HG03103 (cell line): ENCODE measurements at regions not wholly inside any gene's neighbourhood (a gene's known extent, or its start where the extent isn't known, plus 50 kb on each side); places are given as distances from the start of the nearest gene placed in this dataset.

Source experiments
- ATAC-seq: cut with Tn5 transposase; IDR thresholded peaks from one replicate; pipeline ENCODE4 v1.9.1; 2021; ENCODE audit warnings: low read depth; ENCODE audit not compliant: unreplicated experiment

- no peak for ATAC-seq
These were observed 92.8 kb downstream of the HNRNPLL start for GRCh38 chr2:38509947-38510326.

DNA sequence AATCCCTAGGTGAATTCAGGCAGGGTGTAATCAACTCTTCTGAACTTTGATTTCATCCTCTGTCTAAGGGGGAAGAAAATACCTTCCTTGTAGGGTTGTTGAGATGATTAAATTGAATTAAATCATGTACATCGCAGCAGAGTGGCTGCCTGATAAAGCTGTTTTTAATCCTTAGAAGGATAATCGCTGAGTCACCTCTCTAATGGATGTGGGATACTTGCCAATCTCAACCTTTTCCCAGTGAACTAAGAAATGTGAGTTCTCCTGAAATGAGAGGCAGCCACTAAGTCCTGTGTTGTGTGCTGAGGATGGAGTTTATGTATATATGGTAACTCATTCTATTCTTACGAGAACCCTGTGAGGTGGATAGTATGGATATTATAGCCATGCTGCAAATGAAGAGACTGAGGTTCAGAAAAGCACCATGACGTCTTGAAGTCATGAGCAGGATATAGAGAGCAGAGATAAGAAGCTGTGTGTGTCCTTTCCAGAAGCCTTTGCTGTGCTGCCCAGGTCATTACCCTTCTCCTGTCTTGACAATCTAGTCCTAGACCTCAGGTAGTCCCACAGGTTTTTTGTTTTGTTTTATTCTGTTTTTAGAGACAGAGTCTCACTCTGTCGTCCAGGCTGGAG lies 93.3 kb downstream of the HNRNPLL start:
- ATAC-seq = no peak

GRCh38 chr2:38508311-38509039 lies 94.3 kb downstream of the HNRNPLL start:
- ATAC-seq = no peak

GRCh38 chr2:38507712-38508111 lies 95.0 kb downstream of the HNRNPLL start:
- no peak for ATAC-seq

- no peak for ATAC-seq
These were observed 96.9 kb downstream of the HNRNPLL start for GRCh38 chr2:38505779-38506178.

- ATAC-seq = no peak
These were observed 98.6 kb downstream of the HNRNPLL start for GRCh38 chr2:38504169-38504568.

GRCh38 chr2:38502107-38502506 lies 100.6 kb downstream of the HNRNPLL start:
- no peak for ATAC-seq

- no peak for ATAC-seq
These were observed 102.5 kb downstream of the HNRNPLL start for GRCh38 chr2:38500283-38500634.

DNA sequence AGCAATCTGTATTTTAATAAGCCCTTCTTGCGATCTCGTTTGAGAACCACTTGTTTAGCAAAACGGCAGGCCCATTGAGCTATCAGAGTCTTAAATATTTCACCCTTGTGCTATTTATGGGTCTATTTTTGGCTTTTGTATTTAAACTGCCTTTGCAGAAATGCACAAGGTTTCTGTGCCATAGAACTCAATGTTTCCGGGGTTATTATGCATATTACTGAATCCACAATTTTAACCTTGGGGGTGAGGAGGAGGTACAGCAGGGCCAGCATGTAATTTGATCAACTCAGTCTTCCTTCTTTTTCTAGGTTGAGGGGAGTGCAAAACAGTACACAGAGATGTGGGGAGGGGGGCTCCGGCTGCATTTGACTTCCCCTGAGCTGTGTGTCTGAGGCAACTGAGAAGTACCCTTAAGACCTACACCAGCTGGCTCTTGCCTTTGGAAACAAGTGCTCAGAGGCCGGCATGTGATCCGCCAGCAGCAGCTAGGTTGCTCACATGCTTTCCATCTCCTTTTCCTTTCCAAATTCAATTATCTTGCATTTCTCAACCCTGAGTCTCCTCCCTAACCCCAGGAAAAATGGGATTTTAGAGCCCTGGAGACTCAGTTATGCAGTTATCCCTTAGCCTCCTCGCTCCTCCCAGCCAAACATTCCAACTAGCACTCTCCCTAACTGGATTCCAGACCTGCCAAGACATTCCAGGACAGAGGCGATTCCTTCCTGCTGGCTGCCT lies 103.0 kb downstream of the HNRNPLL start:
- ATAC-seq = no peak

- peak; percentile 87 for ATAC-seq
These were observed 104.7 kb downstream of the HNRNPLL start for GRCh38 chr2:38498045-38498481.

DNA sequence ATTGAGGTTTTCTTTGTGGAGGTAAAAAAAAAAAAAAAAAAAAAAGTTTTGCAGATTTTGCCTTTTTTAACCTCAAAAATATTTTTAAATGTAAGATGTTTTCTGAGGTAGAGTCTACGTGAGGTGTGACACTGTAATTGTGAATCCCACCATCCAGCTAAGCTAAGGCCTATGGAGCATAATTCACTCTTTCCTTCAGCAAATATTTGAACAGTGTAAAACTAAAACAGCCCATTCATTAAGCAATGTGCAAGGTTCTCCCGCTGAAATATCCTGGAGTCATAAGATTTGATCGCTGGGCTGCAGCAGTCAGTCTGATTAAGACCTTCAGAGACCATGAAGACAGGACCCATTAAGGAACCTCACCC lies 105.1 kb downstream of the HNRNPLL start:
- no peak for ATAC-seq

DNA sequence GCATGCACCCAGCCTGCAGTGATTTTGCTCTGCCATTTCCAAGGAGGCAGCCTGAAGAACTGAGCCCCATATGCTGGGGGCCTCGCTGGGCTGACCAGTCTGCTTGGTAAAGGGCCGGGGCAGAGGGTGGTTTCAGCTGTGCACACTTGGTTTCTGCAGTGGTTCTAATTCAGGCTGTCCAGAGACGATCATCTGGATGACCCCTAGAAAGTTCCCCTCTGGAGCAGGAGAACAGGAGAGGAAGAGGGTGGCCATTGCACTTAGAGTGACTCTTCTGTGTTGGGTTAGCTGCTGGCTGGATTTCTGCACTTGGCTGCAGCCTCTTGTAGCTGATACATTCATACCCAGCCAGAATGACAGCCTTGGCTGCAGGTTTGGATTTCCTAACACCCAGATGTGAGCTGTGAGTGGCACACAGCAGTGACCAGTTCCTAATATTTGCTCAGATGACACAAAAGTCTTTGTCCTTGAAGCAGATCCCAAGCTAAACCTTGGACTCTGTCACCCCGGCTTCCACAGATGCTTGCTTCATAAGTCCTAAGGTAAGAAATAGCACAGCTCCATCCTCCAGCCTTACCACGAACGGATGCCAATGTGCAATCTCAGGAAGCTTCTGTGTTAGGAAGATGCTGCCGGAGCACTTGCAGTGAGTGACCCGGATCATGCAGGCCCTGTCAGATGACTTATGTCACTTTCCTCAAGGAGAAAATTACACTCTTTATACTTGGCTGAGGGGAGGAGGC lies 105.6 kb downstream of the HNRNPLL start:
- no peak for ATAC-seq

DNA sequence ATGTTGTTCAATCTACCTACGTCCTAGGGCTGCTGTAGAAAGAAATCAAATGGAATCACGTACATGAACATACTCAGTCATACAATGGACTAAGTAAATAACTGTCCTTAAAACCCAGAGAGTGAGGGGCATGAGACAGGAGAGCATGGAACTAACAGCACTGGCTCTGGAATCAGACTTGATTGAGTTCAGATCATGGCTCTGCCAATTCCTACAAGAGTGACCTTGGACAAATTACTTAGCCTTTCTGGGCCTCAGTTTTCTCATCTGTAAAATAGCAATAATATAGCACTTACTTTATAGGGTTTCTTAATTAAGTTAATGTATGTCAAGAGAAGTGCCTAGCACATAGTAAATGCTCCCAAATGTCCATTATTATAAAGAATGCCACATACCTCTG lies 106.8 kb downstream of the HNRNPLL start:
- no peak for ATAC-seq

DNA sequence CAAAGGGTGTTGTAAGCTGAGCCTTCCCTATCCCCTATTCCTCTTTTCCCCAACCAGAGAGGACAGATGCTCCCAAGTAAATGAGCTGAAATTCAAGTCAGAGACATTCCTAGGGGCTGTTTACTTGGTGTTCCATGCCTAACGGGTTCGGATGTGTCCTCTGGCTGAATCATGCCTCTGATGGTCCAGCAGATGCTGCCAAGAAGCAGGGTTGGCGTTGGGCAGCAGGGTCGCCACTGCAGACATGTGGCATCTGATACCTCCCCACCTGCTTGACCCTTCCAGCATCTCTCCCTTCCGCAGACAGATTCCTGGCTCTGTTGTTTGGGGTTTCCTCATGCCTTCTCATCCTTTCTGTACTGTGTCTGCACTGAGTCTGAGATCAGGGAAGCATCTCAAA lies 108.3 kb downstream of the HNRNPLL start:
- ATAC-seq = no peak

DNA sequence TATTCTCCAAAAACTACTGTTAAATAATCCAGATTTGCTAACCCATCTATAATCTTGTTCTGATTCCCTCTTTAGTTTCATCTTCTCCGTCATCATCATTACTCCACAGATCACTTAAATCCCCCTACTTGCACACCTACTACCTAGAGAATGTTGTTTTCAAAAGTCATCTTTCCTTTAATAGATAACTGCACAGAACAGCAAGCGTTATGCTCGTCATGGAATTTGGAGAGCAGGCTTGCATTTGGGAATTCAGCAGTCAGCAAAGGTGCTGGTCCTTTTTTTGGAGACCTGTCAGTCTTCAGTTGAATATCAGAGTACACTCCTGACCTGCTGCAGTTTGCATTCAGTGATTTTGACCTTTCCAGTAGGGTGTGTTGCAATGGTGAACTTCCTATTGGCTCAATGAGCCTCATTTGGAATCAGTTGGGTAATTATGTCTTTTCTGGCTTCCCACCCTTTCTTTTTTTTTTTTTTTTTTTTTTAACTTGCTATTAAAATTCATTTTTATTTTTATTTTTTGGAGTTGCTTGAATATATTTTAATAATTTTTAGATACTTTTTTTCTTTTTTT lies 110.6 kb downstream of the HNRNPLL start:
- ATAC-seq = no peak

GRCh38 chr2:38491436-38491835 lies 111.3 kb downstream of the HNRNPLL start:
- no peak for ATAC-seq

DNA sequence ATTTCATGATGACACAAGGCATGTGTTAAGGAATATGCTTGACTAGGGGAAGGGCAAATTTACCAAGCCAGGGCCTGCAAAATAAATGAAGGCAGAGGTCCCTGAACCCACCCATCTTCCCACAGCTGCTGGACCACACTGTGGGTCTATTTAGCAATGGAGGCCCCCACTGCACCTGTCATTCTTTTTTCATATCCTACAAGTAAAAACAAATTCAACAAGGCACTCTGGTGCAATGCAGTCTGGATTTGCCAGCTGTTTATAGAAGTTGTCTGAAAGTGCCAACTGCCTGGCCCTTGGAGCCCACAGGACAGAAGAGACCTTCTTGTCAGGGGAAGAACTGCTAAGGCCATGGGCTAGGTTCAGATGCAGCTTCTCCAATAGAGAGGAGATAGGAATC lies 112.8 kb upstream of the ATL2 start:
- ATAC-seq = no peak

DNA sequence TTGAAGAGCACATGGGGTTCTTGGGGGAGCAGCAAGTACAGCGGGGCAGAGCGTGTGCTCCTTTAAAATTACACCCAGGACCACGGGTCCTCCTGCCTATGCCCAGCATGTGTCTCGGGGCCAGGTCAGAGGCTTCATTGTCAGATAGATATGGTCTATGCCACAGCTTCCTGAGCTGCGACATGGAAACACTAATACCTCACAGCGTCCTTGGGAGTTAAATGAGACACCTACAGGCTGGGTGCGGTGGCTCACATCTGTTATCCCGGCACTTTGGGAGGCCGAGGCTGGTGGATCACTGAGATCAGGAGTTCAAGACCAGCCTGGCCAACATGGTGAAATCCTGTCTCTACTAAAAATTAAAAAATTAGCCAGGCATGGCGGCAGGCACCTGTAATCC lies 110.8 kb upstream of the ATL2 start:
- no peak for ATAC-seq

- ATAC-seq = no peak
These were observed 109.3 kb upstream of the ATL2 start for GRCh38 chr2:38486213-38487026.

GRCh38 chr2:38485734-38486133 lies 108.7 kb upstream of the ATL2 start:
- peak; percentile 95 for ATAC-seq
